Caco-2 (cell line): ENCODE measurements at regions not wholly inside any gene's neighbourhood (a gene's known extent, or its start where the extent isn't known, plus 50 kb on each side); places are given as distances from the start of the nearest gene placed in this dataset.

Experiments used
- BruUV-seq: library from RNA; stranded (reverse); fragments of 400-500 nt; replicated peaks from 2 replicates; lab custom pipeline; 2021; lab: Mats Ljungman, UMichigan
- CTCF ChIA-PET: fragments of 300-600 bp; sonication (Branson Sonifier 250); formaldehyde crosslinking; loops from one replicate; lab custom pipeline; 2022; ENCODE audit warnings: antibody characterized with exemption; lab: Charles Lee
- POLR2A ChIA-PET: fragments of 300-600 bp; sonication (Branson Sonifier 250); formaldehyde crosslinking; loops from one replicate; lab custom pipeline; 2022; ENCODE audit warnings: antibody characterized with exemption; lab: Charles Lee
- DNase-seq, 2 experiments: peaks; one replicate each; pipeline versions ENCODE4 v3.0.0 to v3.0.0-alpha.2; 2020 to 2022
- H3K27me3 ChIP-seq: replicated peaks from 2 replicates; pipeline ENCODE4 v1.6.0; 2011; ENCODE audit warnings: low read length; ENCODE audit not compliant: control insufficient read depth, insufficient read depth
- H3K36me3 ChIP-seq: 2 replicates; pipeline ENCODE4 v1.5.1; 2011; ENCODE audit warnings: low read length; ENCODE audit not compliant: control insufficient read depth, insufficient read depth
- H3K4me1 ChIP-seq: fragments of 250-450 bp; sonication (Bioruptor Pico); 2 replicates; pipeline ENCODE4 v1.5.1; 2020; ENCODE audit warnings: mild to moderate bottlenecking
- H3K4me3 ChIP-seq: 2 replicates; pipeline ENCODE4 v1.5.1; 2011; ENCODE audit warnings: low read depth, mild to moderate bottlenecking, control low read depth, low read length
- H3K9me3 ChIP-seq: fragments of 250-450 bp; sonication (Bioruptor Pico); 2 replicates; pipeline ENCODE4 v1.5.1; 2020; ENCODE audit warnings: mild to moderate bottlenecking, moderate library complexity
- H3K27ac Mint-ChIP-seq: one replicate; pipeline ENCODE4 v1.8.0; 2022; ENCODE audit warnings: mixed read lengths; ENCODE audit not compliant: unreplicated experiment
- H3K27me3 Mint-ChIP-seq: one replicate; pipeline ENCODE4 v1.8.0; 2022; ENCODE audit warnings: mixed read lengths; ENCODE audit not compliant: insufficient read depth, unreplicated experiment
- H3K36me3 Mint-ChIP-seq: one replicate; pipeline ENCODE4 v1.8.0; 2022; ENCODE audit warnings: mild to moderate bottlenecking, mixed read lengths; ENCODE audit not compliant: insufficient read depth, unreplicated experiment
- H3K4me1 Mint-ChIP-seq: one replicate; pipeline ENCODE4 v1.8.0; 2022; ENCODE audit warnings: low read depth, mixed read lengths; ENCODE audit not compliant: unreplicated experiment
- H3K4me3 Mint-ChIP-seq: one replicate; pipeline ENCODE4 v1.8.0; 2022; ENCODE audit warnings: mild to moderate bottlenecking, moderate library complexity, mixed read lengths; ENCODE audit not compliant: unreplicated experiment
- H3K9me3 Mint-ChIP-seq: one replicate; pipeline ENCODE4 v1.8.0; 2022; ENCODE audit warnings: mixed read lengths; ENCODE audit not compliant: unreplicated experiment
- CTCF ChIP-seq, 2 experiments: fragments of 200-600 bp in 1 of 2; IDR thresholded peaks; 1 replicate in 1 of 2; 2 replicates in 1 of 2; pipeline versions ENCODE4 v1.5.1 to v1.8.0; 2011 to 2022; ENCODE audit warnings: antibody characterized with exemption in 1 of 2, control low read depth in 1 of 2, inconsistent platforms in 1 of 2, low read depth in 1 of 2, low read length in 1 of 2, mild to moderate bottlenecking in 1 of 2, moderate library complexity in 1 of 2; ENCODE audit not compliant: insufficient read depth in 1 of 2, severe bottlenecking in 1 of 2, unreplicated experiment in 1 of 2
- intact Hi-C: fragments of 100-400 bp; cut with micrococcal nuclease; formaldehyde crosslinking; loops from one replicate; pipeline ENCODE4 v1.10.0; 2022; ENCODE audit not compliant: unreplicated experiment

- CTCF ChIA-PET: no interaction called here
These were observed 347.4 kb downstream of the PSAT1 start for GRCh38 chr9:78644359-78644758.

GRCh38 chr9:78654324-78654723, 357.4 kb downstream of the PSAT1 start:
- Histone ChIP-seq H3K4me1 (no peaks in the 10 kb centered on the region), H3K9me3 (no peaks in the 10 kb centered on the region), H3K4me3 (no peak overlapping the region), H3K27me3 (no peaks in the 10 kb centered on the region), H3K36me3 (no peaks in the 10 kb centered on the region)
- Mint-ChIP-seq H3K4me3 (no peak overlapping the region), H3K4me1 (no peaks in the 10 kb centered on the region), H3K27ac (no peak overlapping the region), H3K27me3 (no peaks in the 10 kb centered on the region), H3K9me3 (no peaks in the 10 kb centered on the region), H3K36me3 (no peaks in the 10 kb centered on the region)
- intact Hi-C loops: no loop called here
- POLR2A ChIA-PET: no interaction called here
- no TSS peak for BruUV-seq
- no peak for DNase-seq
- CTCF ChIA-PET: no interaction called here
- TF ChIP-seq CTCF (IDR thresholded peaks at IDR 0.05; ENCODE audit: insufficient read depth in 1 of 2, low read depth in 1 of 2, low read length in 1 of 2, severe bottlenecking in 1 of 2, unreplicated experiment in 1 of 2): no peak

More at GRCh38 chr9:78644359-78644758, 347.4 kb downstream of the PSAT1 start:
- no peaks in the 10 kb centered on the region for H3K36me3 ChIP-seq
- DNase-seq: no peak
- Mint-ChIP-seq H3K4me3 (no peak overlapping the region), H3K27me3 (no peaks in the 10 kb centered on the region), H3K4me1 (no peaks in the 10 kb centered on the region), H3K27ac (no peak overlapping the region), H3K36me3 (no peaks in the 10 kb centered on the region), H3K9me3 (no peaks in the 10 kb centered on the region)
- H3K4me1 ChIP-seq: no peaks in the 10 kb centered on the region
- no peak overlapping the region for H3K4me3 ChIP-seq
- POLR2A ChIA-PET: no interaction called here
- H3K27me3 ChIP-seq: no peaks in the 10 kb centered on the region
- intact Hi-C loops: no loop called here
- no peak for TF ChIP-seq CTCF (IDR thresholded peaks at IDR 0.05; ENCODE audit: insufficient read depth in 1 of 2, low read depth in 1 of 2, low read length in 1 of 2, severe bottlenecking in 1 of 2, unreplicated experiment in 1 of 2)
- BruUV-seq: no TSS peak
- H3K9me3 ChIP-seq: no peaks in the 10 kb centered on the region

- no peaks in the 10 kb centered on the region for H3K27me3 Mint-ChIP-seq
- Histone ChIP-seq H3K27me3 (no peaks in the 10 kb centered on the region), H3K4me3 (no peak overlapping the region), H3K4me1 (no peaks in the 10 kb centered on the region), H3K9me3 (no peaks in the 10 kb centered on the region), H3K36me3 (no peaks in the 10 kb centered on the region)
- no TSS peak for BruUV-seq
- no peak for TF ChIP-seq CTCF (IDR thresholded peaks at IDR 0.05; ENCODE audit: insufficient read depth in 1 of 2, low read depth in 1 of 2, low read length in 1 of 2, severe bottlenecking in 1 of 2, unreplicated experiment in 1 of 2)
- H3K9me3 Mint-ChIP-seq: no peaks in the 10 kb centered on the region
- CTCF ChIA-PET: no interaction called here
- DNase-seq: no peak
- intact Hi-C loops: no loop called here
- POLR2A ChIA-PET: no interaction called here
- no peaks in the 10 kb centered on the region for H3K4me1 Mint-ChIP-seq
- H3K27ac Mint-ChIP-seq: no peak overlapping the region
- H3K4me3 Mint-ChIP-seq: no peak overlapping the region
- H3K36me3 Mint-ChIP-seq: no peaks in the 10 kb centered on the region
These were observed 366.4 kb downstream of the PSAT1 start for GRCh38 chr9:78663369-78663768.
